GM12891 (cell line): ENCODE measurements at regions not wholly inside any gene's neighbourhood (a gene's known extent, or its start where the extent isn't known, plus 50 kb on each side); places are given as distances from the start of the nearest gene placed in this dataset.

Experiments
- DNase-seq: peaks from one replicate; pipeline ENCODE4 v3.0.0; 2011; ENCODE audit warnings: low spot score; ENCODE audit not compliant: insufficient read length
- FAIRE-seq: peaks from 2 replicates; lab custom pipeline; 2011; peaks lifted over from hg19 to GRCh38; lab: Jason Lieb, UNC
- PAX5 ChIP-seq: IDR thresholded peaks from 2 replicates; pipeline ENCODE4 v1.6.1; 2011; ENCODE audit warnings: low read length, moderate library complexity, mild to moderate bottlenecking; ENCODE audit not compliant: insufficient read depth, severe bottlenecking
- POLR2A ChIP-seq: IDR thresholded peaks from 2 replicates; pipeline ENCODE4 v1.6.1; 2011; ENCODE audit warnings: low read depth, low read length, control low read depth
- POLR2AphosphoS5 ChIP-seq: IDR thresholded peaks from 2 replicates; pipeline ENCODE4 v1.6.1; 2011; ENCODE audit warnings: low read depth, low read length, control low read depth
- POU2F2 ChIP-seq: IDR thresholded peaks from 2 replicates; pipeline ENCODE4 v1.6.1; 2011; ENCODE audit warnings: low read depth, mild to moderate bottlenecking, control low read depth, low read length, moderate library complexity
- SPI1 ChIP-seq: IDR thresholded peaks from 2 replicates; pipeline ENCODE4 v1.6.1; 2011; ENCODE audit warnings: low read depth, low read length, control low read depth
- TAF1 ChIP-seq: IDR thresholded peaks from 2 replicates; pipeline ENCODE4 v1.6.1; 2011; ENCODE audit warnings: low read depth, low read length, control low read depth

DNA sequence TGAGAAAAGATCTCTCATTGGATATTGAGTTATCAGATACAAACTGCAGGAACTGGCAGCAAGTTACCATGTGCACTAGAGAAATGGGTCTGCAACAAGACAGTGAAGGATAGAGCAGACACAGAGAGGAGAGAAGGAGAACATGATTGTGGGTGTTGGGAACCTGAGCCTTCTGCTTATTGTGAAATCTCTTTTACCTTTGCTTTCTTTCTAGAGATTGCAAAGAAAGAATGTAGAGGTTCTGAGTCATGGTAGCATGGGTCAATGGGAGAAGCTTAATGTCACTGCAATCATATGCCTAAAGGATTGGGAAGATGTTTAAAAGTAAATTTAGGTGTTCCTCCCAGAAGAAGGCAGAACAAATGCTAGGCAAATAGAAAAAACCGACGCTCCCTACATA lies 821.4 kb downstream of the CCSER2 start:
- no peak for DNase-seq
- no peak for TF ChIP-seq PAX5
- no peak for TF ChIP-seq POLR2A
- no peak for TF ChIP-seq POU2F2
- TF ChIP-seq SPI1, result no peak
- no peak for TF ChIP-seq POLR2AphosphoS5
- TF ChIP-seq TAF1, result no peak
- no peak for FAIRE-seq

DNA sequence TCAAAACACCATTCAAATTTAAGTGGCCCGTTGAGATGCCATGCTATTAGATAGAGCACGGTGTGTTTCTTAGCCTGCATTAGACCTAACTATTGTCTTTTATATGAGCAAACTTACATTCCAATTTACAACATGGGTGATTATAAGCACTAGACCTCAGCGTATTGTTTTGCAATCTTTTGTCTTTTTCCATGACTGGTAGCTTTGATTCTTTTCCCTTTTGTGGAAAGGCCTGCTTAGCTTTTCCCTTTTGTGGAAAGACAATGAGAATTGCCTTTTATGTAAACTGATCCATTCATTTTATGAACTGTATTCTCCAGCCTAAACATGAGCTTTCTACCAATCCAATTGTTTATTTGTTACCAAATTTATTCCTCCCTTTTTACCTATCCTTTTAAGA lies 823.1 kb downstream of the CCSER2 start:
- TF ChIP-seq POLR2A (no peak), SPI1 (no peak), PAX5 (no peak), POLR2AphosphoS5 (no peak), POU2F2 (no peak), TAF1 (no peak)
- no peak for DNase-seq
- FAIRE-seq, result no peak

- DNase-seq (no peak), FAIRE-seq (no peak)
- no peak for TF ChIP-seq POLR2AphosphoS5
- TF ChIP-seq TAF1, result no peak
- no peak for TF ChIP-seq POLR2A
- no peak for TF ChIP-seq PAX5
- TF ChIP-seq POU2F2, result no peak
- no peak for TF ChIP-seq SPI1
Measured at GRCh38 chr10:85152496-85152895, 824.1 kb downstream of the CCSER2 start.

DNA sequence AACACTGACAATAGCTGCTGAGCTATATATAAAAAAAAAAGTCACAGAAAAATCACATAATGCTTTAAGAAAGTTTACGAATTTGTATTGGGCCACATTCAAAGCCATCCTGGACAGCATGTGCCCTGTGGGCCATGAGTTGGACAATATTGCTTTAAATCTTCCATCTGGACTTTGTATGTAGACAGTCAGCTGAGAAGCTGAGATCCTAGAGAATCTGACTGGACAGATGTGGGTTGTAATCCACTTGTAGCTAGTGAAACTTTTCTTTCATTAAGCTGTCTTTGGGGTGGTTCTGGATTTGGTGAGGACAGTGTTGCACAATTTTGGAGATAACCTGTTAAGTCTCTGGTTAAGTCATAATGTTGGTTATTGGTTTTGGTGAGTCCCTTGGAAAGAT lies 824.5 kb downstream of the CCSER2 start:
- TF ChIP-seq POU2F2 (no peak), TAF1 (no peak), PAX5 (no peak), SPI1 (no peak), POLR2AphosphoS5 (no peak), POLR2A (no peak)
- DNase-seq, result no peak
- FAIRE-seq, result no peak

DNA sequence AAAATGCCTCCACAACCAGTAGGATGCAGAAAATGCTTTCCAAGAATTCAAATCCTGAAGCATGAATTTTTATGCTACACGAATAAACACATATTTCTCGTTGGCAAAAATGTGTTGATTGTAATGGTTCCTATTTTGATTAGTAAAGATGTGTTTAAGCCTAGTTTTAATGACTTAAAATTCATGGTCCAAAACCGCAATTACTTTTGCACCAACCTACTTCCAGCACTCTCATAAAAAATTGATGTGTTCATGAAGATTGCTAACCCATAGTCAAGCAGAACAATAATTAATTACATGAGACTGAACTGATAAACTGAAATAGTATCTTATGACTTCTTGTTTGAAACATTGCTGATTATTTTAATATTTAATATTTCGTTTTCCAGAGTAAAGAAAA lies 828.8 kb downstream of the CCSER2 start:
- no peak for DNase-seq
- TF ChIP-seq POLR2AphosphoS5, result no peak
- TF ChIP-seq POLR2A, result no peak
- TF ChIP-seq SPI1, result no peak
- no peak for TF ChIP-seq TAF1
- TF ChIP-seq POU2F2, result no peak
- TF ChIP-seq PAX5, result no peak
- FAIRE-seq, result no peak

DNA sequence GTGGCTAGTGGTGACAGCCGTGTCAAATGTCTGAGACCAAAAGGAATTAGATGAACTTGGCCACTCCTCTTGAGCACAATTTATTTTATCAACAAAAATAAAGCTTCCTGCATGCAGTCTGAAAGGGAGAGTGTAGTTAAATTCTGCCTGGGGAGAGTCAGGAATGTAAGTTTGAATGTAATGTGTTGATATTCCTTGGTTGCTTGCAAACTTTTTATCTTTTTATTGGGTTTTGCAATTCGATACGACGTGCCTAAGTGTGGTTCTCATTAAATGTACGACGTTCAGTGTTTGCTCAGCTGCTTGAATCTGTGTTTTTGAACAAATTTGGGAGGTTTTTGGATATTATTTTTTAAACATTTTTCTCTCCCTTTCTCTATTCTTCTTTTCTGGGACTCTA lies 839.9 kb downstream of the CCSER2 start:
- DNase-seq (no peak), FAIRE-seq (no peak)
- TF ChIP-seq PAX5, result no peak
- TF ChIP-seq POLR2AphosphoS5, result no peak
- no peak for TF ChIP-seq SPI1
- TF ChIP-seq POU2F2, result no peak
- TF ChIP-seq TAF1, result no peak
- TF ChIP-seq POLR2A, result no peak

DNA sequence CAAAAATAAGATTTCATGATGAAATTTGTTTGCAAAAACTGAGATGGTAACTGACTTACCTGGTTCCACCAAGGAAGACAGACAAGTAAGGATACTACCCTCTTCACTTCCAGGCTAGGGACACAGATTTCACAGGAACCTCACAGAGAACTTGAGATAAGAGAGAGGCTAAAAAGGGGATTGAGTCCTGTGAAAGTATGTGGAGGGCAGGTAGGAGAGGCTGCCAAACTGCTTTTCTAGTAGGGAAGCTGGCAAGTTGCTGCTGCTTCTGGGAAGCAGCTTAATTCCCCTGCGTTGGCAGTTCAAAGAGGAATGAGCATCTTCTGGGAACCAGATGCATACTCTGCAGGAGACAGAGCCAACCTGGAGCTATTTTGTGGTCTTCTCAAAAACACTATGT lies 841.6 kb downstream of the CCSER2 start:
- no peak for TF ChIP-seq SPI1
- TF ChIP-seq PAX5, result no peak
- TF ChIP-seq POLR2A, result no peak
- DNase-seq, result no peak
- FAIRE-seq, result no peak

GRCh38 chr10:85175635-85176034 lies 847.2 kb downstream of the CCSER2 start:
- no peak for FAIRE-seq
- TF ChIP-seq POLR2A (no peak), POLR2AphosphoS5 (no peak), TAF1 (no peak), POU2F2 (no peak), SPI1 (no peak), PAX5 (no peak)
- no peak for DNase-seq

DNA sequence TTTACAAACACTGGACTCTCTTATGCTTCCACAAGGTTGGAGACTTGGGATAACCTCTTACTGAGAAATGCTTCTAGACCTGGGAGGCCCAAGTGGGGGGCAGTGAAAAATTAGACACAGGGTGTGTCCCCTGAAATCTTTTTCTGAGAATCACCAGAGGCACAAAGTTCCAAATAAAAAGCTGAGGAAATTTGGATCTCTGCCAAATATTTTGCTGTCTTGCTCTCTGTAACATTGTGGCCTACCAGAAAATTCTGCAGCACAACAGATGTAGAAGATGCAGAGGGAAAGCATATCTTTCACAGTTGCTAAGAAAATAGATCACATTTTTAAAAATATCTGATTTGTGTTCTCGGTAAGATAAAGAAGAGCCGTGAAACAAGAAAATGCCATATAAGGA lies 849.4 kb downstream of the CCSER2 start:
- DNase-seq (no peak), FAIRE-seq (no peak)
- TF ChIP-seq SPI1 (no peak), PAX5 (no peak), POLR2A (no peak), POLR2AphosphoS5 (no peak), POU2F2 (no peak), TAF1 (no peak)

GRCh38 chr10:85187047-85187446 lies 858.7 kb downstream of the CCSER2 start:
- TF ChIP-seq POLR2A (no peak), SPI1 (no peak), POLR2AphosphoS5 (no peak), POU2F2 (no peak), PAX5 (no peak), TAF1 (no peak)
- FAIRE-seq (no peak), DNase-seq (no peak)
